ENCODE measurements at regions not wholly inside any gene's neighbourhood (a gene's known extent, or its start where the extent isn't known, plus 50 kb on each side); places are given as distances from the start of the nearest gene placed in this dataset.

DNA sequence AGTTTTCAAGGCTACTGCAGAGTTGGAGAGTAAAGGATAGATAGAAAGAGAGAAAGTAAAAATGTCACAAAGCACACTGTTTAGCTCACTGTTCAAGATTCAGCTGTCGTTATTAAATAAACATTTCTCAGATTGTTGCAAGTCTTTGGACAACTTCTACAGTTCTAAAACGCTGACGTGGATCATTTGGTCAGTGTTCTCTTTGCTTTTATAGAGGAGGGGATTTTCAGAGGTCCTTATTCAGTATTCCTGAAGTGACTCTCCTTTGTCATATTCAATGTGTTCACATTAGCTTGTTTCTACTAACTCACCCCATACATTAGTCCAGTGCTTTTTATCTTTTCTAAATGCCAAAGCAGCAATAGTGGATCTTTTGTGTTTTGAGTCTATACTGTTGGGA, 154.7 kb upstream of the ARGLU1 start:
- Histone ChIP-seq H3K27me3 (ENCODE audit: control insufficient read depth, insufficient read depth, low read length) (no peaks in the 10 kb centered on the region), H3K36me3 (ENCODE audit: control insufficient read depth, insufficient read depth, low read length) (no peaks in the 10 kb centered on the region), H3K4me3 (ENCODE audit: low read depth, low read length) (no peak overlapping the region)
- ChIA-PET POLR2A (no interaction called here), CTCF (no interaction called here)
- no peak for DNase-seq (ENCODE audit: low read depth)
- TF ChIP-seq, protein P1, sequence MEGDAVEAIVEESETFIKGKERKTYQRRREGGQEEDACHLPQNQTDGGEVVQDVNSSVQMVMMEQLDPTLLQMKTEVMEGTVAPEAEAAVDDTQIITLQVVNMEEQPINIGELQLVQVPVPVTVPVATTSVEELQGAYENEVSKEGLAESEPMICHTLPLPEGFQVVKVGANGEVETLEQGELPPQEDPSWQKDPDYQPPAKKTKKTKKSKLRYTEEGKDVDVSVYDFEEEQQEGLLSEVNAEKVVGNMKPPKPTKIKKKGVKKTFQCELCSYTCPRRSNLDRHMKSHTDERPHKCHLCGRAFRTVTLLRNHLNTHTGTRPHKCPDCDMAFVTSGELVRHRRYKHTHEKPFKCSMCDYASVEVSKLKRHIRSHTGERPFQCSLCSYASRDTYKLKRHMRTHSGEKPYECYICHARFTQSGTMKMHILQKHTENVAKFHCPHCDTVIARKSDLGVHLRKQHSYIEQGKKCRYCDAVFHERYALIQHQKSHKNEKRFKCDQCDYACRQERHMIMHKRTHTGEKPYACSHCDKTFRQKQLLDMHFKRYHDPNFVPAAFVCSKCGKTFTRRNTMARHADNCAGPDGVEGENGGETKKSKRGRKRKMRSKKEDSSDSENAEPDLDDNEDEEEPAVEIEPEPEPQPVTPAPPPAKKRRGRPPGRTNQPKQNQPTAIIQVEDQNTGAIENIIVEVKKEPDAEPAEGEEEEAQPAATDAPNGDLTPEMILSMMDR (IDR thresholded peaks at IDR 0.05; ENCODE audit: insufficient read depth, low read depth, low read length) = no peak

DNA sequence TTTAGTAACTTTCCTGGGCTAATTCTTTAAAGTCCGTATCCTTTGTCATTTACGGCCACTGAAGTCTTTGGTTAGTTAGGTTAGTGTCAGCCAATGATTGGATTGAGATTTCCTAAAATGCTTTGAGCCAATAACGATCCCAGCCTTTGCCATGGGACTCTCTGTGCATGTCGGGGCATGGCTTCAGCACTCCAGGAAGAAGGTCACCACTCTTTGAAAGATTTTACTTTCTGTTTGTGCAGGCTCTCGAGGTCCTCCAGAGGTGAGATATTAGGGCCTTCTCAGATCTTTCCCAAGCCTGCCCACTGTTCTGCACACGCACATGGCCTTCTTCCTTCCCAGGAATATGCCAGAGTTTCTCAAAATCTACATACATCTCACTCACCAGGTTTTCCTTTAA, 153.7 kb upstream of the ARGLU1 start:
- Histone ChIP-seq H3K36me3 (ENCODE audit: control insufficient read depth, insufficient read depth, low read length) (no peaks in the 10 kb centered on the region), H3K4me3 (ENCODE audit: low read depth, low read length) (no peak overlapping the region), H3K27me3 (ENCODE audit: control insufficient read depth, insufficient read depth, low read length) (no peaks in the 10 kb centered on the region)
- CTCF ChIA-PET = no interaction called here
- POLR2A ChIA-PET = no interaction called here
- TF ChIP-seq, protein P1 (IDR thresholded peaks at IDR 0.05; ENCODE audit: insufficient read depth, low read depth, low read length) = no peak
- no peak for DNase-seq (ENCODE audit: low read depth)

DNA sequence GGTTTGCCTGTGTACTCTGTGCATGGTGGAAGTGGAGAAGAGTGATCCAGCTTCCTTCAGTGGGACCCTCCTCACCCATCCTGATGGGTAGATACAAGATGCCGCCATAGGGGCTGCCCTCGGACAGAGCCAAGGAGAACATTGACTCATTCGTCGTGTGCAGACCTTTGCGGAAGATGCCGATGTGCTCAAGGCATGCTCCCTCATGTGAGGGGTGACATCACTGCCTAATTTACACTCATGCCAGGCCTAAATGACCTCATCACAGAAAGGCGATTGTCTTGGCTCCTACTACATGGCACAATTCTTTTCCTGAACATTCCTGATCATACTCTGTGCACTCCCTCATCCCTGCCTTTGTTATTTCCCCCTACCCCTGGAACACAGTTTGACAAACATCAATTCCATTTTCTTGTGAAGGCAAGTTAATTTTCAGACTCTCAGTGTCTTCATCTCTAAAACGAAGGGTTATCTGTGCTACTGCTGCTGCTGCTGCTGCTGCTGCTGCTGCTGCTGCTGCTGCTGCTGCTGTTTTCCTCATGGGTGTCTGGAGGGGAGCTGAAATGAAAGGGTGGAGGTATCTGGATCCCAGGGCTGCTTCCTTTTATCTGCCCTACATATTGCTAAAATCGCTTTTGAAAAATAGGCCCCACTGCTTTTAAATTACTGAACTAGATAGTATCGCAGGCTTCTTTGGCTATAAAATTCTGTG, 146.5 kb upstream of the ARGLU1 start:
- CTCF ChIA-PET = interaction anchor here (0.6 kb wide), 1 partner anchor 59 kb away, joined by 3 read pairs; no protein-coding TSS in a partner anchor
- no peaks in the 10 kb centered on the region for H3K36me3 ChIP-seq (ENCODE audit: control insufficient read depth, insufficient read depth, low read length)
- TF ChIP-seq, protein P1 (IDR thresholded peaks at IDR 0.05; ENCODE audit: insufficient read depth, low read depth, low read length) = no peak
- DNase-seq (ENCODE audit: low read depth) = no peak
- POLR2A ChIA-PET = no interaction called here
- no peak overlapping the region for H3K4me3 ChIP-seq (ENCODE audit: low read depth, low read length)
- H3K27me3 ChIP-seq (ENCODE audit: control insufficient read depth, insufficient read depth, low read length) = no peaks in the 10 kb centered on the region

DNA sequence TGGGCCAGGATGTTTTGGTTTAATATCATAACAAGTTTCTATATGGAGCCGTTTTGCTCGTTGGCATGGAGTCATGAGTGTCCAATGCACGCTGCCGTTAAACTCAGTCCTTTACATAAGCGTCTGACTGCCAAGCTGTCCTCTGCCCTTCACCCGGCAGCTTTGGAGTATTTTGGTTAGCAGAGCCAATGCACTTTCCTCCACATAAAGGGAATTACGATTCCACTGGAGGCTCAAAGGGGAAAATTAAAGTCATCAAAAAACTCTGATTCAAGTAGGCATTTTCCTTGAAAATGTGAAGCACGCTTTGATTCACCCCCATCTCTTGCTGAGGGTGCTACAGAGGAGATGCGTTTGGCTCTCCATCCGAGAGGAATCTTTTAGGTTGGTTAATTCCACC, 144.4 kb upstream of the ARGLU1 start:
- TF ChIP-seq, protein P1 (IDR thresholded peaks at IDR 0.05; ENCODE audit: insufficient read depth, low read depth, low read length) = no peak
- CTCF ChIA-PET = no interaction called here
- POLR2A ChIA-PET = no interaction called here
- no peak overlapping the region for H3K4me3 ChIP-seq (ENCODE audit: low read depth, low read length)
- no peaks in the 10 kb centered on the region for H3K27me3 ChIP-seq (ENCODE audit: control insufficient read depth, insufficient read depth, low read length)
- DNase-seq (ENCODE audit: low read depth) = no peak
- H3K36me3 ChIP-seq (ENCODE audit: control insufficient read depth, insufficient read depth, low read length) = no peaks in the 10 kb centered on the region

DNA sequence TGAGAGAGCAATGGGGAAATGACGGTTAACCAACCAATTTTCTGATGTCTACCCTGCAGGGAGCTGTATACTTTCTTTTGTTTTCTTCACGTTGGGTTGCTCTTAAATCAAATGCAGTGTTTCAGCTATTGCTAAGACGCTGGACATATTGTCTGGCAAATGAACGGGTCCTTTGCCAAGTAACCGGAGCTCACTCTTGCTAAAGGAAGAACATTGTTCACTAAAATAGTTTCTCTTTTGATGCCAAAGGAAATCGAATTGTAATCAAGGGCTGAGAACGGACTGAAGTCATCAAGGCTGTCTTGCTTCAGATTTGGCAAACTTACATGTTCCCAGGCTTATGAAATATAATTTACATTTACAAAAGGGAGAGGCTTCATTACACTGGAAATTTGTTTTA, 142.3 kb upstream of the ARGLU1 start:
- no peak for DNase-seq (ENCODE audit: low read depth)
- ChIA-PET CTCF (no interaction called here), POLR2A (no interaction called here)
- TF ChIP-seq, protein P1 (IDR thresholded peaks at IDR 0.05; ENCODE audit: insufficient read depth, low read depth, low read length) = no peak
- Histone ChIP-seq H3K4me3 (ENCODE audit: low read depth, low read length) (no peak overlapping the region), H3K27me3 (ENCODE audit: control insufficient read depth, insufficient read depth, low read length) (no peaks in the 10 kb centered on the region), H3K36me3 (ENCODE audit: control insufficient read depth, insufficient read depth, low read length) (no peaks in the 10 kb centered on the region)

Data from BJ (cell line).